Left lobe of liver (tissue), 2 donors: ENCODE measurements at regions not wholly inside any gene's neighbourhood (a gene's known extent, or its start where the extent isn't known, plus 50 kb on each side); places are given as distances from the start of the nearest gene placed in this dataset.

Experiments used
- ATAC-seq: fragments of 200-7000 bp; cut with Tn5 transposase; one replicate; pipeline ENCODE4 v1.9.1; 2020; ENCODE audit warnings: mild to moderate bottlenecking, moderate library complexity
- DNase-seq: peaks from one replicate; pipeline ENCODE4 v3.0.0-alpha.2; 2020; ENCODE audit warnings: low spot score
- donor health status: DM: no; HTN: no; CAD: no; lungs with moderate emphysema.
- donor health status: DM: no; HTN: yes; CAD: no.

GRCh38 chr18:51630706-51631105 lies 433.2 kb upstream of the MEX3C start:
- no peak for ATAC-seq
- no peak for DNase-seq

GRCh38 chr18:51637881-51638280 lies 440.4 kb upstream of the MEX3C start:
- DNase-seq: no peak
- no peak for ATAC-seq

- ATAC-seq (no peak), DNase-seq (no peak)
These were observed 442.1 kb upstream of the MEX3C start for GRCh38 chr18:51639541-51639940.

- DNase-seq: no peak
- no peak for ATAC-seq
These were observed 446.0 kb upstream of the MEX3C start for GRCh38 chr18:51643483-51643882.

DNA sequence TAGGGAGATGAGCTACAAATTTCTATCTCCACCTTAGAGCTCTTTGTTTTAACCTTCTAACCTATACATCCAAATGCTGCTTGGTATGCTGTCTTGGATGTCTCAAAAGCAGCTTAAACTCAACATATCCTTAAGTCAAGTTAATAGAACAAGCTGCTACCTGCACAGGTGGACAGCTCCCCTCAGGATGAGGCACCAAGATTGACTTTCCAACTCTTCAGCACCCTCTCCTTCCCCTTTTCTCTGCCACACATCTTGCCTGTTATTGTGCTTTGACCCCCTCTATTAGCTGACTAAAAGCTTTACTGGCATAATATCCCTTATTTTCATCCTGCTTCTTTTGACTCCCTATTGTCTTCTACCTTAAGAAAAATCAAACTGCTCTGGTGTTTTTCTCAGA lies 448.1 kb upstream of the MEX3C start:
- ATAC-seq (no peak), DNase-seq (no peak)

DNA sequence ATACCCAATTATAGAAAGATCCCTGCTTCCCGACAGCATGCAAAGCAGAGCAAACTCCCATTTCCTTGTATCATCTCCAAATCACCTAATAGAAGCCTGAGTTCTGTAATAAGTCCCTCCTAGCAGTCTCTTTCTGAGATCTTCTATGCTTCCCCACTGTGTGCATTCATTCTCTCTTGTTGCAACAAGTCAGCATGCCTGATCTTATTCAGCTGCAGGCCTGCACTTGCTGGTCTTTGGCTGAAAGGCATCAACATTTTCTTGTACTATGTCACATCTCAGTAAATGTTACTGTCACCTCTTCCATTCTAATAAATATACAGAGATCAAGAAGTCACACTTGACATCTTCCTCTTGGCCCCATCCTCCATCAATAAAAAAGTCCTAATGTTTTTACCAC lies 449.9 kb upstream of the MEX3C start:
- ATAC-seq (no peak), DNase-seq (no peak)

GRCh38 chr18:51647942-51648341 lies 450.5 kb upstream of the MEX3C start:
- ATAC-seq (no peak), DNase-seq (no peak)

DNA sequence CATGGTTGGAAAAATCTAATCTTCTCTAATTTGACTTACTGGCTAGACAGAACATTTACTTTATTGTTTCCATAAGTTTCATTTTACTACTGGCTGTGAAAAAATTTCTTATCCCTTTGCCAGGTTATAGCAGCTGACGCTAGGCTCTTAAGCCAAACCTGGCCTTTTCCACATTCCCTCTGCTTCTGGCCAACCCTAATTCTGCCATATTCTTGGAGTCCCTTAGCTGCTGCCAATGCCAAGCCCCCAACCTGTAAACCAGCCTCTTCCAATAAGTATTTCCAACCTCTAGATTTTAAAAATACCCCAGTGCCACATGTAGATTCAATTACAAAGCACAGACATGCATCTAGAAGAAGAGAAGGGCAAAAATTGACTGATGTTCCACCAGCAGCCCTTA lies 452.3 kb upstream of the MEX3C start:
- ATAC-seq (no peak), DNase-seq (no peak)

- no peak for ATAC-seq
These were observed 454.3 kb upstream of the MEX3C start for GRCh38 chr18:51651761-51652160.

DNA sequence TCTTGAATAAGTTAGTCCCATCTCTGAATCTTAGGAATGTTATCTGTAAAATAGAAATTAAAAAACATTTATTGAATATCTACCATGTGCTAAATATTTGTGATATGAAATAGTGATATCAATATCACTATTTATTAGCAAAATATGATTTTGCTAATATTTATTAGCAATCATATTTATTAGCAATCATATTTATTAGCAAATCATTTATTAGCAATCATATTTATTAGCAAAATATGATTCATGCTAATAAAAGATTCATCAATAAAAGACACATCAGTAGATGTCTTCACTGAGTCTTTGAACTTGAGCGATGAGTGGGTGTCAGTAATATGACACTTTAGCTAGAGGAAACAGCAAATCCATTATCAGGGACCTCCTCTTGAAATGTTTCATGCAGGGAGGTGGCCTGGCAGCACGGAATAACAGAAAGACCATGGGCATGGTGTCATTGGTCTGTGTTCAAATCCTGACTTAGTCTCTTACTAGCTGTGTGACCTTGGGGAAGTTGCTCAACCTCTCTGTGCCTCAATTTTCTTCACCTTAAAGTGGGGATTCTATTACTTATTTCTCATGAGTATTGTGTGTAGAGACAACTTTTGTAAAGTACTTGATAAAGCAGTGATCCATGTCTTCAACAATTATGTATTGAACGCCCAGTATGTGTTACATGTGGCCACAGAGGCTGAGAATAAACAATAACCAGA lies 456.2 kb upstream of the MEX3C start:
- ATAC-seq: no peak
- DNase-seq: no peak

More at GRCh38 chr18:51651761-51652160, 454.3 kb upstream of the MEX3C start:
- no peak for DNase-seq

- ATAC-seq: no peak
- no peak for DNase-seq
These were observed 457.2 kb upstream of the MEX3C start for GRCh38 chr18:51654488-51655326.

- ATAC-seq: no peak
- no peak for DNase-seq
These were observed 457.8 kb upstream of the MEX3C start for GRCh38 chr18:51655327-51655698.

- DNase-seq: no peak
These were observed 458.8 kb upstream of the MEX3C start for GRCh38 chr18:51656249-51656648.

DNA sequence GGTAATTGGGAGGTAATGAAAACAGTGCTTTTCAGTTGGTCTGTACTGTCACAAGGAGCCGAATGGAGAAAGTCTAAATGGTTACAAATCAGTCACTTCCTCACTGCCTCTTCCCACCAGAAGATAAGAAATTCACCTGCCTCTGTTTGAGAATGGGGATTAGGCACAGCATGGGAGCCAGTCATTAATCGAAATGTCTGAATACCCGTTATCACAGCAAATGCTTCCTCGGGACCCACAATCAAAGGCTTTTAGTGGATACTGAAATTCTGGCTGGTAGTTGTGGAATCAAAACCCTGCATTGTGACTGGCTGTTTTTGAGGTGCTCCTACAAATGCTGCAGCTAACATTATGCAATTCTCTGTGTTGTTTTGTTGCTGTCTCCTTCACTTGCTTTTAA lies 461.0 kb upstream of the MEX3C start:
- DNase-seq (no peak), ATAC-seq (no peak)

More at GRCh38 chr18:51656249-51656648, 458.8 kb upstream of the MEX3C start:
- no peak for ATAC-seq

DNA sequence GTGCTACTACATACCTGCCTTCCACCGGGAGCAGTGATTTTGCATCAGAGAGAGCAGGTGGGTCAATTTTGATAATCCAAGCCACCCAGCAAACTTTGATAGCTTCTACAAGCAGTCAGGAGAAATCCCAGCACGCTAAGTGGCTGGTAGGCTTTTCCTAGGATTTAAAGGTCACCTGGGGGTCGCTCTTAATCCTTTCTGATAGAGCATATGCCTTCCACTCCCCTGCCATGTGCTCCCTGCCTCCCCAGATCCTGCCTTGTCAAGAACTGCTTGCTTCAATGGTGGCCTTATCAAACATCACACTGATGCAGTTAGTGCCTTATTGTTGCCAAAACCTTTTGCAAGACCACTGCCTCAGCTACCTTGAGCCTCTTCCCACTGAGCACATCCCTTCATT lies 462.3 kb upstream of the MEX3C start:
- ATAC-seq: no peak

GRCh38 chr18:51660188-51660715 lies 462.8 kb upstream of the MEX3C start:
- ATAC-seq (no peak), DNase-seq (no peak)

More for the DNA sequence above, 462.3 kb upstream of the MEX3C start:
- DNase-seq: no peak

DNA sequence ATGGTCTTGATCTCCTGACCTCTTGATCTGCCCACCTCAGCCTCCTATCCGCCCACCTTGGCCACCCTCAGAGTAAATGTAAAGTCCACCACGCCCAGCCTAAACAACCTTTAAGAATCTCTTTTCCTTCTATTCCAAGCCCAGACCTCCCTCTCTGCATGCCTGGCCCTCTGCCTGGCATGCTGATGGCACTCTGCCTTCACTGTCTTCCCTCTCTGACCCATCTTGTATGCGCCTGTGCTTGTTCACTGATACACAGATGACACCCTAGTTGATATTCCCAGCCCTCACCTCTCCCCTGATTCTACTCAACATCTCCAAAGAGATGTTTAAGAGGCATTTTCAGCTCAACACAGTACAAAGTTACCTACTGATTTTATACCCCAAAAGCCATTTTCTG lies 466.8 kb upstream of the MEX3C start:
- ATAC-seq (no peak), DNase-seq (no peak)

- no peak for DNase-seq
These were observed 469.3 kb upstream of the MEX3C start for GRCh38 chr18:51666763-51667191.

GRCh38 chr18:51668101-51668500 lies 470.6 kb upstream of the MEX3C start:
- DNase-seq: peak; percentile 51
- ATAC-seq: peak; percentile 92

More at GRCh38 chr18:51666763-51667191, 469.3 kb upstream of the MEX3C start:
- ATAC-seq: no peak

DNA sequence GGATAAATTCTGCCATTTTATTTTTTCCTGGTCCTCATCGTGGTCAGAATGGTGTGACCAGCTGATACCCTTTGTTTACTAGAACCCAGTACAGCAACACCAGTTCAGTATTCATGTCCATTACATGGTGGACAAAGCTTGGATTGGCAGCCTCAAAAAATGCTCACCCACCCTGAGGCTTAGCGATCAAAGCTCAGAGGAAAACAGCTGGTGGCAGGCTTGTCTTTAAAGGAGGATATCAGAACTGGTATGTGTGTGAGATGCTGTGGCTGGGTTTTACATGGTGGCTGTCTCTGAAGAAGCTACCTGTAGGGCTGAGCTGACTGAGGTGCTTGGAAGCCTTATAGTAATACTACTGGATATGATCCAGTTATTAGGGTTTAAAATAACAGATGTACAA lies 471.1 kb upstream of the MEX3C start:
- DNase-seq (no peak), ATAC-seq (no peak)

DNA sequence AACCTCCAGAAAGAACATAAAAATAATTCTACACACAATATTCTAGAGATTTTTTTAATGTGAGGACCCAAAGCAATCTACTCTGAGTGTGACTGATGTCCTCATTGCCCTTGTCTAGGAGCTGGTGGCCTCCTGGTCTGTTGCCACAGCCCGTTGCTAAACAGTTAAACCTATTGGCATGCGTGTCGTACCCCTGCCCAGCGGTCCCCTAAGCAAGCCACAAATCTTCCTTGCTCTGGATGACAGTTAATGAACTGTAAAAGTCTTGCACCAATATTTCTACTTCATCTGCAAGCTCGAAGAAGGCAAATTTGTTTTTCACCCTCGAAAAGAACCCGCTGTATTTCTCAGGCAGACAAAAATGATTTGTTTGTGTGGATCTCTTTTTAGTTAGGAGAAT lies 489.1 kb upstream of the MEX3C start:
- DNase-seq: no peak
- ATAC-seq: no peak
